Stomach (tissue), 4 donors: ENCODE measurements at regions not wholly inside any gene's neighbourhood (a gene's known extent, or its start where the extent isn't known, plus 50 kb on each side); places are given as distances from the start of the nearest gene placed in this dataset.
A peak's percentile ranks its signal among the peaks of the same experiment; 100 is the strongest.

Source experiments
- EP300 ChIP-seq: sonication (generic); formaldehyde crosslinking; IDR thresholded peaks from one replicate; pipeline ENCODE4 v1.6.1; 2017; ENCODE audit warnings: antibody characterized with exemption
- POLR2A ChIP-seq, 4 donors: fragments of 450-650 bp; IDR thresholded peaks; one replicate each; pipeline ENCODE4 v1.6.1; 2016; ENCODE audit warnings: antibody characterized with exemption in 4 of 4, control low read depth in 2 of 4, mild to moderate bottlenecking in 1 of 4, moderate library complexity in 1 of 4
- POLR2AphosphoS5 ChIP-seq, 3 donors: sonication (generic); formaldehyde crosslinking; IDR thresholded peaks; one replicate each; pipeline ENCODE4 v1.6.1; 2016; ENCODE audit warnings: antibody characterized with exemption in 3 of 3
- TF ChIP-seq, protein P1 (sequence below), 7 experiments: fragments of 450-650 bp in 4 of 7; fragments of 200-600 bp in 3 of 7; sonication (generic) in 3 of 7; IDR thresholded peaks; one replicate each; pipeline ENCODE4 v1.5.1; 2016 to 2019; ENCODE audit warnings: antibody characterized with exemption in 7 of 7, control low read depth in 2 of 7, mild to moderate bottlenecking in 1 of 7

DNA sequence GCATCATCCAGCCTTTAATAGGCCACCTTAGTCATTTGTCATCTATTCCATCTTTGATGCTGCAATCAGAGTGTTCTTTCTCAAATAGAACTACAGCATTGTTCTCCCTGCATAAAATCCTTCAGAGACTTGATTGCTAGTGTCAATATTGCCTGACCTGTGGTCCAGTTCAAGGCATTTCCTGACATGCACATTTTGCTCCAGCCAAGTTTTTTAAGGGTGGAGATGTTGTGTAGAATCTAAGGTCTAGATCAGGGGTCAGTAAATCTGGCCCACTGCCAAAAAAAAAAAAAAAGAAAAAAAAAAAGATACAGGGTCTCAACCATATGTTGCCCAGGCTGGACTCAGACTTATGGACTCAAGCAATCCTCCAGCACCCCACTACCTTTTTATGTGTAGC is 354.4 kb downstream of the FRK start:
- TF ChIP-seq, protein P1, sequence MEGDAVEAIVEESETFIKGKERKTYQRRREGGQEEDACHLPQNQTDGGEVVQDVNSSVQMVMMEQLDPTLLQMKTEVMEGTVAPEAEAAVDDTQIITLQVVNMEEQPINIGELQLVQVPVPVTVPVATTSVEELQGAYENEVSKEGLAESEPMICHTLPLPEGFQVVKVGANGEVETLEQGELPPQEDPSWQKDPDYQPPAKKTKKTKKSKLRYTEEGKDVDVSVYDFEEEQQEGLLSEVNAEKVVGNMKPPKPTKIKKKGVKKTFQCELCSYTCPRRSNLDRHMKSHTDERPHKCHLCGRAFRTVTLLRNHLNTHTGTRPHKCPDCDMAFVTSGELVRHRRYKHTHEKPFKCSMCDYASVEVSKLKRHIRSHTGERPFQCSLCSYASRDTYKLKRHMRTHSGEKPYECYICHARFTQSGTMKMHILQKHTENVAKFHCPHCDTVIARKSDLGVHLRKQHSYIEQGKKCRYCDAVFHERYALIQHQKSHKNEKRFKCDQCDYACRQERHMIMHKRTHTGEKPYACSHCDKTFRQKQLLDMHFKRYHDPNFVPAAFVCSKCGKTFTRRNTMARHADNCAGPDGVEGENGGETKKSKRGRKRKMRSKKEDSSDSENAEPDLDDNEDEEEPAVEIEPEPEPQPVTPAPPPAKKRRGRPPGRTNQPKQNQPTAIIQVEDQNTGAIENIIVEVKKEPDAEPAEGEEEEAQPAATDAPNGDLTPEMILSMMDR (IDR thresholded peaks at IDR 0.05): no peak
- TF ChIP-seq POLR2A (IDR thresholded peaks at IDR 0.05) (no peak), EP300 (no peak), POLR2AphosphoS5 (IDR thresholded peaks at IDR 0.05) (peak in 1 of 3 donors; percentile 42)
